Glomerular visceral epithelial cell (primary cell): ENCODE measurements at regions not wholly inside any gene's neighbourhood (a gene's known extent, or its start where the extent isn't known, plus 50 kb on each side); places are given as distances from the start of the nearest gene placed in this dataset.
A peak's percentile ranks its signal among the peaks of the same experiment; 100 is the strongest.

Experiments used
- DNase-seq: peaks from one replicate; pipeline ENCODE4 v3.0.0-alpha.2; 2016; ENCODE audit errors: extremely low spot score

DNA sequence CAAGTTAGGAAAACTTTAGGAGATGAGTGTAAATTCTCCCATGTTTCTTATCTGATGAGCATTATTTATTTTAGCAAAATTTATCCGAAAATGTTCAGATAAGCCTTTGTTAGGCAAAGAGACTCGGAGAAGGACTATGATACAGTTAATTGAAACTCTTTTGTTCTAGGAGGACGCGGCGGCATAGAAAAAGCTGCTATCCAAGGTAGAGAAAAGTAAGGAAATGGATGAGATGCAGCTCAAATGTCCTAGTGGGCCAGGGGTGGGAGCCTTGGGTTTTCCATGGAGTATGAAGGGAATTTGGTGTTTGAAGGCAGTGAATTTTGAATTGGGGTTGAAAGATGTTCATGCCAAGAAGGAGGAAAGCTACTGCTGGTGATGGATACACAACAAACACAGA is 1504.5 kb downstream of the AACS start:
- DNase-seq, result no peak

- DNase-seq, result no peak
Measured at GRCh38 chr12:126570566-126570965, 1505.3 kb downstream of the AACS start.

GRCh38 chr12:126572170-126572569 is 1506.9 kb downstream of the AACS start:
- no peak for DNase-seq

DNA sequence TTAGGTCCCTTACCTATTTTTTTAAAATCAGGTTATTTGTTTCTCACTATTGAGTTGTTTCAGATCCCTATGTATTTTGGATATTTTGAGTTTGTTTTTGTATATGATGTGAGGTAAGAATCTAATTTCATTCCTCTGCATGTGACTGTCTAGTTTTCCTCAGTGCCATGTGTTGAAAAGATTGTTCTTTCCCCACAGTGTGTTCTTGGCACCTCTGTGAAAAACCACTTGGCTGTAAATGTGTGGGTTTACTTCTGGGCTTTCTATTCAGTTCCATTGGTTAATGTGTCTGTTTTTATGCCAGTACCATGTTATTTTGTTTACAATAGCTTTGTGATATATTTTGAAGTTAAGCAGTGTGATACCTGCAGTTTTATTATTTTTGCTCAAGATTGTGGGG is 1516.4 kb downstream of the AACS start:
- DNase-seq, result no peak

DNA sequence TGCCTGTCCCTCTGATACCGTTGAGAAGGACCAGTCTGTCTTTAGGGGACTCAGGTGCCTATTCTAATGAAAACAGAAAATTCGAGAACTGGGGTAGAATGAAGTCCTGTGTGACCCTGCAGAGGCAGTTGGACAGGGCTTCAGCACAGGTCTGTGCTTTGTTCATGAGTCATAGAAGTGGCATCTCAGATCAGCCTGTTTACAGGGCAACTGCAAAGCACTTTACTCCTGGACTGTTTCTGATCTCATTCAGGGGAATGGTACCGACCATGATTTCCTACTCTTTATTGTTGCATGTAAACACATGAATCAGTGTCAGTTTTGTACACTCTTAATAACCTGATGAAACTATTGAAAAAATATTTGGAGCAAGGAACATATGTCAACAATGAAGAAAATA is 1517.0 kb downstream of the AACS start:
- peak; percentile 40 for DNase-seq

DNA sequence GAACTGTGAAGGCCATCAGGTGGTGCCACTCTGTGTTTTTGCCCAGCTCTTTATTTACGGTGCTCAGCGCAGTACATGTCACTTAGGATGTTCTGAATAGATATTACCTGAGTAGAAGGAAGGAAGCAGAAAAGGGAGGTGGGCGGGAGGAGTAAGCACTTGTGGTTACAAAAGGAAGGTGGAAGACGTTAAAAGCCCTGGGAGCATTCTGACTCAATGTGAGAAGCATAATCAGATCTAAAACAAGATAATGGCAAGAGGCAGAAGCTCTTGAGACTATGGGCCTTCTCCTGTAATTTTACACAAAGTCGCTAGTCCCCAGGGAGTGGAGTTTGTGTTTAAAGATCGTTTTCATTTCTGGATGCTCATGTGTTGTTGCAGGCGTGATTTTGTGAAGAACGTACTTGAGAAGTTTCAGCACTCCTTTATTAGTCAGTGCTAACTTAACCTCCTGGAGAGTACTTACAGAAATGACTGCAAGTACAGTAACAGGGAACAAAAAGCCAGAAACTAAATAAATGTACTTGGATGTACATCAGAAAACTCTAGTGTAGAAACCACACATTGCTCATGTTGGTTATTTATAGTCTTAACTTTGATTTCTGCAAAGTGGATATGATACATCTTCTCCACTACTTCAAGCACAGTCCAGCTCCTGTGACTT is 1523.5 kb downstream of the AACS start:
- DNase-seq, result no peak

GRCh38 chr12:126591533-126591932 is 1526.3 kb downstream of the AACS start:
- no peak for DNase-seq

DNA sequence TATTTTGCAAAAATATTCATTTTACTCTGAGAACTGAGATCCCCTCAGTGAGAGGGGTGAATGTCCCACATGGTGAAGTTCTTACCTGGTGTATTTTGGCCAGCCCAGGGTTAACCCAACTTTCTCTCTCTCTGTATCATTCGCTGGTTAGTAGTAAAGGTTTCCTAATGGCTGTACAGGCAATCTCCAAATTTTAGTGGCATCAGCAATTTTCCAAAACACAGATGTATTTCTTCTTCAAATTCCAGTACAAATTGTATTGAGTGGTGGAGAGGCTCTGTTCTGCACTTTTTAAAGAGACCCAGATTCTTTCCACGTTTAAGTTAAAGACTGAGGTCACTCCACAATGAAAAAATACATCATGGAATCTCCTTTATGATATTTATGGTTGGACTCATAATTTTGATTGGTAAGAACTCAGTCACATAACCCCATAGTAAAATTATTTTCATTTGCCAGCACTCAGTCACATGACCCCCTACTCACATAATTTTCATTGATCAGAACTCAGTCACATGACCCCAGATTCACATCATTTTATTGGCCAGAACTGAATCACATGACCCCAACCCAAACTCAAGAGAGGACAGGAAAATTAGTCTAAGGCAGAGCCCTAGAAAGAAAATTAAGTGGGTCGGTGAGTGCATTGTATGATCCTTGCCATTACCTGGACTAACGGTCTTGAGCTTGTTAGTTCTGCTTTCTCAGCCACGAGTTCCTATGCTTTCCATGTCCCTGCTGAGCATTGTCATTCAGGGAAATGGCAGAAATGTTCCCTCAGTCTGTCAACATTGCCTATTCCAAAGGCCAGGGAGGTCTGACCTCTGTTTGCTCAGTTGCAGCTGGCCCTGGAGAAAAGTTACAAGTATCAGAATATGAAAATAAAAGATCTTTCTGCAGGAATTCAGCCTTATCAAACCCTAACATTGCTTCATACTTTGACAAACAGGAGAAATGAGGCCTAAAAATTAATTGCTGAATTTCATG is 1536.2 kb downstream of the AACS start:
- no peak for DNase-seq

GRCh38 chr12:126602612-126603011 is 1537.4 kb downstream of the AACS start:
- DNase-seq, result no peak

- DNase-seq, result no peak
Measured at GRCh38 chr12:126607157-126607556, 1541.9 kb downstream of the AACS start.

GRCh38 chr12:126607867-126608266 is 1542.6 kb downstream of the AACS start:
- no peak for DNase-seq

- DNase-seq, result no peak
Measured at GRCh38 chr12:126608607-126609175, 1543.5 kb downstream of the AACS start.

DNA sequence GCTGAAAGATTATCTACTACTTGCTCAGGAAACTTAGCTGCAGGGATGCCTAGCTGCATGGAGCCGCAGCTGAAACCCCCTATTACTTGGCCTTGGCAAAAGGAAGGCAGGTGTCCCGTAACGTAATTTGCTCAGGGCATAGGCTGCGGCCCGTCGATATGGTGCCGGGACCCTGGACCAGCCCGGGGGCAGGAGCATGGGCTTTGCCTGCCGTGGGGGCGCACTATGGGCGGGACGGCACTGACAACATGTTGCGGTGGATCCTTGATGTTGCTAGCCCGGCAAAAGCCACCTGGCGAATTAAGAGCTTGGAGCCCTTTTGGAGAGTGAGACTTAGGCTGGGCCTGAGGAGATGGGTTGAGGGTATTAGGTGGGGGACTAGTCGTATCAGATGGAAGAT is 1551.2 kb downstream of the AACS start:
- no peak for DNase-seq

DNA sequence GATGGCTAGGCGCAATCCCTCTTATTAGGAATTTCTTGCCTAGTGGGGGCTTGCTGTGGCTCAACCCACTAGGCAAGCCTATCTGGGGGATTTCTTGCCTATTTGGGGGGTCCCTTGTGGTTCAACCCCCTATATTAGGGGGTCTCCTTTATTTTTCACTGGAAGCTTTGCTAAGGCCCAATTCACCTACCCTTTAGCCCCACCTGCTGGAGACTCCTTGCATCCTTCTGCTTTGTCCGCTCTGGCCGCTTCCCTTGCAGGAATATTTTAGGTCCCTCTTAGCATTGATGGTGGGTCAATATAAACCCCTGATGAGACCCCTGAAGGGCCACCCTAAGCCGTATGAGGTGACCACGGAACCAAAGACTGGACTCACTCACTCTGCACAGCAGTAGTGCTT is 1552.1 kb downstream of the AACS start:
- peak; percentile 4 for DNase-seq

DNA sequence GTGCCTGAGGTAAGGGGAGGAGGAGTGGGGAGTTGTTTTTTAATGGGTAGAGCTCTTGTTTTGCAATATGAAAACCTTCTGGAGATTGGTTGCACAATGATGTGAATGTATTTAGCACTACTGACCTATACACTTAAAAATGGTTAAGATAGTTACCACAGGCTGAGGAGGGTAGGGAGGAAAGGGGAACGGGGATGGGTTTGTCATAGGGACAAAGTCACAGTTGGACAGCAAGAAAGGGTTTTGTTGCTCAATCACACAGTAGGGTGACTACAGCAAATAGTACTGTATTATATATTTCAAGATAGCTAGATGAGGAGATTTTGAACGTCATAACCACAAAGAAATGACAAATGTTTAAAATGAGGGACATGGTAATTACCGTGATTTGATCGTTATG is 1562.4 kb downstream of the AACS start:
- no peak for DNase-seq

- no peak for DNase-seq
Measured at GRCh38 chr12:126636821-126637220, 1571.6 kb downstream of the AACS start.

DNA sequence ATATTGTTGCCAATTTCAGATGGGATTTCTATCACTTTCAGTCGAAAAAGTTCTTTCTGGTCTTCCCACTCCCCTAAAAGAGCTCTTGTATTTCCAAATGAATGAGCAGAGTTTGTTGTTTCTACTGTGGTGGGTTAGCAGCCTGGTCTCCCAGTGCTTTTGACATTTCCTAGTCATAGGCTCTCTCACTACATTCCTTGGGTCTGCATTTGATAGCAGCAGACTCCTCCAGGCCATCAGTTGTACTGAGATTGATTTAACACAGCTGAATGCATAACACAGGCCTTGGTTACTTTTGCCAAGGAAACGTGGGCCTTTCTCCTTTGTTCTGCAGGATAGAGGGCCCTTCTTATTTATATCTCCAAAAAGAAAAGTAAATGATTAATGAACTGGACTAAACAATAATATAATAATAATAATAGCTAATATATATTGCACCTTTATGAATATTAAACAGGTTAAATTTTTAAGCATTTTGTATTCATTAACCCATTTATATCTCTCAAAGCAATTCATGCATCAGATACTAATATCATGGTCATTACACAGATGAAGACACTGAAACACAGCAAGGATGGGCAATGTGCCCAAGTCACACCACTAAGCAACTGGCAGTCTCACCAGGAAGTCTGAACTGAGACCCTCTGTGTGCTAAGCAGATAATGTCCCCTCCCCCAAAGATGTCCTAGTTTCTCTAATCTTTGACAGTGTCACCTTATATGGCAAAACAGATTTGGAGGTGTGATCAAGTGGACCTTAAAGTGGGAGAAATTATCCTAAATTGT is 1579.2 kb downstream of the AACS start:
- DNase-seq, result no peak

GRCh38 chr12:126648074-126648473 is 1582.8 kb downstream of the AACS start:
- DNase-seq, result no peak

- DNase-seq, result no peak
Measured at GRCh38 chr12:126651133-126651532, 1585.9 kb downstream of the AACS start.

GRCh38 chr12:126663304-126664094 is 1598.3 kb downstream of the AACS start:
- DNase-seq, result no peak

GRCh38 chr12:126667339-126667738 is 1599.6 kb upstream of the TMEM132C start:
- peak; percentile 77 for DNase-seq
